ENCODE measurements at regions not wholly inside any gene's neighbourhood (a gene's known extent, or its start where the extent isn't known, plus 50 kb on each side); places are given as distances from the start of the nearest gene placed in this dataset.
"Not testable (repeated sequence)": the region's sequence is repeated elsewhere in the genome, so short reads cannot be mapped to it uniquely, and the experiment has no call there.

- Mint-ChIP-seq H3K4me1 (no peaks in the 10 kb centered on the region), H3K36me3 (no peaks in the 10 kb centered on the region), H3K4me3 (no peak overlapping the region), H3K9me3 (peaks cover 0 to 35% (median 0%) of the 10 kb centered on the region in 9 donors), H3K27ac (no peak overlapping the region), H3K27me3 (no peaks in the 10 kb centered on the region)
- DNase-seq: no peak
- POLR2A ChIA-PET: no interaction called here
- ATAC-seq: no peak
These were observed 545.9 kb downstream of the COL11A1 start for GRCh38 chr1:102562380-102562779.

GRCh38 chr1:102550729-102551384 lies 554.1 kb upstream of the OLFM3 start:
- POLR2A ChIA-PET: no interaction called here
- peak overlapping the region in 1 of 10 donors; percentile 35 for H3K4me3 Mint-ChIP-seq

GRCh38 chr1:102546251-102546650 lies 549.5 kb upstream of the OLFM3 start:
- Mint-ChIP-seq H3K27ac (no peak overlapping the region), H3K27me3 (no peaks in the 10 kb centered on the region), H3K4me3 (no peak overlapping the region), H3K9me3 (peaks cover 0 to 27% (median 3%) of the 10 kb centered on the region in 9 donors), H3K36me3 (no peaks in the 10 kb centered on the region), H3K4me1 (no peaks in the 10 kb centered on the region)
- DNase-seq (no peak), ATAC-seq (no peak)
- POLR2A ChIA-PET: no interaction called here

More at GRCh38 chr1:102550729-102551384, 554.1 kb upstream of the OLFM3 start:
- H3K36me3 Mint-ChIP-seq: peaks cover 0 to 10% (median 0%) of the 10 kb centered on the region in 3 donors
- peaks cover 0 to 3% (median 0%) of the 10 kb centered on the region in 5 donors for H3K27me3 Mint-ChIP-seq
- no peak overlapping the region for H3K27ac Mint-ChIP-seq
- no peaks in the 10 kb centered on the region for H3K4me1 Mint-ChIP-seq
- H3K9me3 Mint-ChIP-seq: peaks cover 3 to 42% (median 24%) of the 10 kb centered on the region in 9 donors
- ATAC-seq: no peak
- no peak for DNase-seq

- no peaks in the 10 kb centered on the region for H3K4me1 Mint-ChIP-seq
- no peak for DNase-seq
- H3K4me3 Mint-ChIP-seq: no peak overlapping the region
- H3K27me3 Mint-ChIP-seq: no peaks in the 10 kb centered on the region
- no peak for ATAC-seq
- POLR2A ChIA-PET: no interaction called here
- no peaks in the 10 kb centered on the region for H3K36me3 Mint-ChIP-seq
- H3K9me3 Mint-ChIP-seq: peaks cover 0 to 15% (median 6%) of the 10 kb centered on the region in 9 donors
- H3K27ac Mint-ChIP-seq: peak overlapping the region in 1 of 10 donors; percentile 35
These were observed 539.2 kb upstream of the OLFM3 start for GRCh38 chr1:102535829-102536505.

- POLR2A ChIA-PET: no interaction called here
- Mint-ChIP-seq H3K36me3 (no peaks in the 10 kb centered on the region), H3K9me3 (peaks cover 0 to 13% (median 3%) of the 10 kb centered on the region in 9 donors), H3K27ac (no peak overlapping the region), H3K4me1 (no peaks in the 10 kb centered on the region), H3K4me3 (no peak overlapping the region), H3K27me3 (no peaks in the 10 kb centered on the region)
- ATAC-seq (no peak), DNase-seq (no peak)
These were observed 534.3 kb upstream of the OLFM3 start for GRCh38 chr1:102531036-102531435.

GRCh38 chr1:102529446-102529845 lies 532.7 kb upstream of the OLFM3 start:
- Mint-ChIP-seq H3K9me3 (peaks cover 0 to 12% (median 2%) of the 10 kb centered on the region in 9 donors), H3K27me3 (no peaks in the 10 kb centered on the region), H3K36me3 (no peaks in the 10 kb centered on the region), H3K4me3 (no peak overlapping the region), H3K4me1 (no peaks in the 10 kb centered on the region), H3K27ac (no peak overlapping the region)
- POLR2A ChIA-PET: no interaction called here
- ATAC-seq (no peak), DNase-seq (no peak)

- DNase-seq (no peak), ATAC-seq (no peak)
- Mint-ChIP-seq H3K9me3 (peaks cover 0 to 22% (median 14%) of the 10 kb centered on the region in 9 donors), H3K4me3 (no peak overlapping the region), H3K36me3 (peaks cover 0 to 3% (median 0%) of the 10 kb centered on the region in 3 donors), H3K27me3 (no peaks in the 10 kb centered on the region), H3K4me1 (no peaks in the 10 kb centered on the region), H3K27ac (no peak overlapping the region)
- POLR2A ChIA-PET: no interaction called here
These were observed 504.0 kb upstream of the OLFM3 start for GRCh38 chr1:102500758-102501157.

- peaks cover 3 to 26% (median 14%) of the 10 kb centered on the region in 9 donors for H3K9me3 Mint-ChIP-seq
- DNase-seq (no peak), ATAC-seq (no peak)
- no peaks in the 10 kb centered on the region for H3K27me3 Mint-ChIP-seq
- peaks cover 0 to 3% (median 0%) of the 10 kb centered on the region in 3 donors for H3K36me3 Mint-ChIP-seq
- POLR2A ChIA-PET: no interaction called here
- H3K4me3 Mint-ChIP-seq: no peak overlapping the region
- no peaks in the 10 kb centered on the region for H3K4me1 Mint-ChIP-seq
- no peak overlapping the region for H3K27ac Mint-ChIP-seq
These were observed 502.2 kb upstream of the OLFM3 start for GRCh38 chr1:102498929-102499328.

GRCh38 chr1:102497810-102498209 lies 501.1 kb upstream of the OLFM3 start:
- H3K36me3 Mint-ChIP-seq, H3K27ac Mint-ChIP-seq, ATAC-seq, POLR2A ChIA-PET, H3K4me1 Mint-ChIP-seq, DNase-seq, H3K27me3 Mint-ChIP-seq, H3K4me3 Mint-ChIP-seq: not testable (repeated sequence)
- H3K9me3 Mint-ChIP-seq: peaks cover 7 to 28% (median 16%) of the 10 kb centered on the region in 9 donors

- Mint-ChIP-seq H3K4me3 (no peak overlapping the region), H3K36me3 (no peaks in the 10 kb centered on the region), H3K9me3 (peaks cover 0 to 1% (median 0%) of the 10 kb centered on the region in 9 donors), H3K27me3 (no peaks in the 10 kb centered on the region), H3K27ac (no peak overlapping the region), H3K4me1 (no peaks in the 10 kb centered on the region)
- no peak for ATAC-seq
- no peak for DNase-seq
- POLR2A ChIA-PET: no interaction called here
These were observed 475.8 kb upstream of the OLFM3 start for GRCh38 chr1:102472520-102472919.

GRCh38 chr1:102470767-102471166 lies 474.0 kb upstream of the OLFM3 start:
- no peak for ATAC-seq
- Mint-ChIP-seq H3K27me3 (no peaks in the 10 kb centered on the region), H3K27ac (no peak overlapping the region), H3K36me3 (no peaks in the 10 kb centered on the region), H3K9me3 (peaks cover 0 to 2% (median 0%) of the 10 kb centered on the region in 9 donors), H3K4me1 (no peaks in the 10 kb centered on the region), H3K4me3 (no peak overlapping the region)
- POLR2A ChIA-PET: no interaction called here
- DNase-seq: no peak

- Mint-ChIP-seq H3K27ac (no peak overlapping the region), H3K36me3 (no peaks in the 10 kb centered on the region), H3K9me3 (peaks cover 0 to 8% (median 0%) of the 10 kb centered on the region in 9 donors), H3K4me3 (no peak overlapping the region), H3K4me1 (no peaks in the 10 kb centered on the region), H3K27me3 (no peaks in the 10 kb centered on the region)
- ATAC-seq: no peak
- DNase-seq: no peak
- POLR2A ChIA-PET: no interaction called here
These were observed 469.8 kb upstream of the OLFM3 start for GRCh38 chr1:102466487-102466886.

- Mint-ChIP-seq H3K4me3 (no peak overlapping the region), H3K36me3 (no peaks in the 10 kb centered on the region), H3K27ac (no peak overlapping the region), H3K27me3 (no peaks in the 10 kb centered on the region), H3K4me1 (peaks cover 0 to 1% (median 0%) of the 10 kb centered on the region in 4 donors), H3K9me3 (peaks cover 0 to 11% (median 1%) of the 10 kb centered on the region in 9 donors)
- POLR2A ChIA-PET: no interaction called here
- no peak for DNase-seq
- no peak for ATAC-seq
These were observed 466.6 kb upstream of the OLFM3 start for GRCh38 chr1:102463328-102463727.

Measured in naive thymus-derived CD8-positive, alpha-beta T cell (primary cell).